Fibroblast of skin of scalp (primary cell): ENCODE measurements at regions not wholly inside any gene's neighbourhood (a gene's known extent, or its start where the extent isn't known, plus 50 kb on each side); places are given as distances from the start of the nearest gene placed in this dataset.
"Not testable (repeated sequence)": the region's sequence is repeated elsewhere in the genome, so short reads cannot be mapped to it uniquely, and the experiment has no call there.

Experiments
- DNase-seq: peaks from one replicate; pipeline ENCODE4 v3.0.0-alpha.2; 2013

- DNase-seq = peak; percentile 60
Observed at GRCh38 chr9:110027671-110028081, 180.3 kb downstream of the C9orf152 start.

DNA sequence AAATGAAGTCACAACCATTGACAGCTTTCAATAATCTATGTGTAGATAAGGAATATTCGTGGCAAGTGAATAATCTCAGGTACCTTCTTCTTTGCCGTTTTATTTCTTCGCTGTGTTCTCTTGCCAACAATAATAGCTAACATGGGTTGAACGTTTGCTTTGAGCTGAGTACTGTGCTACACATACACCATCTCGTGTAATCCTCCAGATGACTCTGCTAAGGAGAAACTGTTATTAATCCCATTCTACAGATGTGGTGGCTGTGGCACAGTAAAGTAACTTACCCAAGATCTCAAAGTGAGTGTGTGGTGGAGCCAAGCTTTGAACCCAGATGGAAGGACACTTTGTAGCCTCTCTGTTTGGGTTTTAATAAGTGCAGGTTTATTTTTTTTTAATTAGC is 179.7 kb downstream of the C9orf152 start:
- no peak for DNase-seq

DNA sequence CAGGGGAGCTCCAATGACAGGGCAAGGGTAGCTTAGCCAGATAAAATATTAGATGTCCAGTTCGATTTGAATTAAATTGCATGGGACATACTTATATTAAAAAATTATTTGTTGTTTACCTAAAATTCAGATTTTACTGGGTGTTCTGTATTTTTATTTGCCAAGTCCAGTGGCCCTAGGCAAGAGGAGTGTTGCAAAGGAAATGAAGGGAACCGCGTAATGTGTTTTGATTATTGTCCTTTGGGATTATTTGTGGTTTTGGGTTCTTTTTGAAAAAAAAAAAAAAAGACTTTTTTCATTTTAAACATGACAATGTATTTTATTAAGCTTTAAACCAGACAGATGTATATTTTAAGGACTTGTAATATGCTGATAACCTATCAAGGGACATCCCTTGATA is 179.3 kb downstream of the C9orf152 start:
- DNase-seq = no peak

DNA sequence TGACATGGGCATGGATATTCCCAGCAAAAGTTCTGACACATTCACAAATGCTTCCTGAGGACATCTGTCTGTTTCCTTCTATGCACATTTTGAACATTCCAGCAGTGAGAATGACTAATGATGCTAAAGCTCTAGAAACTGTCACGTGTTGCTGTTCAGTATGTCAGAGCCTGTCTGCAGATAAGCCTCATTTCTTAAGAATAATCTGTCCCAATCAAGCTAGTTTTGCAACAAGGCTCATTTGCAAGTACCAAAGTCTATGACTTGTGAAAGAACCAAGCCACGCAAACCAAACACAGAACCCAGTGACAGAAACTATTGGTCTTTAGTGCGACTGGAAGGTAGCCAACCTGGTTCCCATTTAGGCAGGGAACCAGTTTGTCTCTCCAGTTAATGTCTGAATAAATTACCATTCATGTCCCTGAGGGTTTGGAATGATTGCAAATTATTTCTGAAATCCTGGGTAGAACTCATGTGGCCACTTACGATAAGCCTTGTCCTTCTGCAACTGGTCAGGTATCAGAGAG is 178.5 kb downstream of the C9orf152 start:
- DNase-seq = peak; percentile 90

- no peak for DNase-seq
Observed at GRCh38 chr9:110029956-110030480, 177.9 kb downstream of the C9orf152 start.

DNA sequence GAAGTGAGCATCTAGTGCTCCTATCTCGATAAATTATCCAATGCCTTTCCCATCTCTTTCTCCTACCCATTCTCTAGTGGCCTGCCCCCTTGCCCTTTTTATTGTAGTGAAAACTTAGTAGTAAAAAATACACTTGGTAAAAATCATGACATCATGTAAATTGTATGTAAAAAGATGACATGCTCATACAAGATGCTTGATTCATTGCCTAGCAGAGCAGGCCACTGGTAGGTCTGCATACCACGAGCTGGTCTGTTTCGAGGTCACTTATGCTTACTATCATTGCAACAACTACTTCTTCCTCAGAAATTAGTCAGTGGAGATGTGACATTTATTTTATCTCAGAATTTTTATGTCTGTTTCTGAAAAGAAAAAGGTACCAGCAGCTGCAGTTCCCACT is 177.3 kb downstream of the C9orf152 start:
- peak; percentile 88 for DNase-seq

DNA sequence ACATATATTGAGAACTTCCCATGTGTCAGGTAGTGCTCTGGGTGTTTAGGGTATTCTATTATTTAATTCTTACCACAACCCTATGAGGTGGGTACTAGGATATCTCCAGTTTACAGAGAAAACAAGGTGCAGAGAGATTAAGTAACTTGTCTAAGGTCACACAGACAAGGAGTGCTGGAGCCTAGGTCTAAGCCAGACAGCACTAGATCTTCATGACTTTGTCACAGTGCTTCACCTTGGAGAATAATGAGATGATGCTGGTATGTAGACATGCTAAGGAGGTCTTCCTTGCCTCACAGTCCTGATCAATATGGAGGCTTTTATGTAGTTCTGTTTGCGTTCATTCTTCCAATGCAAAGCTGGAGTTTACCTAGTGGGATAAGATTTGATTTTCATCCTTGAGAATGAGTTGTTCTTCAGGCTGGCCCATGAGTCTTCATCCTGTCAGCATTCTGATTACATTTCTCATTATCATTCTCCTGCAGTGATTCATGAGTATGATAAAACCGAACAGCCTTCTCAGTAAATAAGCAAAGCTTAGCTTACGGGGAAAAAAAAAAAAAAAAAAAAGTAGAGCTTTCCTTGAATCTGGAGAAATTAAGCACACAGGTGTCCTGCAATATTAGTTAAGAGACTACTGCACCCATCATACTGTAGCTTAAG is 176.3 kb downstream of the C9orf152 start:
- DNase-seq = peak; percentile 81

GRCh38 chr9:110032532-110032931 is 175.4 kb downstream of the C9orf152 start:
- not testable (repeated sequence) for DNase-seq

- DNase-seq = no peak
Observed at GRCh38 chr9:110033869-110034268, 174.1 kb downstream of the C9orf152 start.

- DNase-seq = no peak
Observed at GRCh38 chr9:110036286-110036685, 171.7 kb downstream of the C9orf152 start.

GRCh38 chr9:110040788-110041187 is 167.2 kb downstream of the C9orf152 start:
- DNase-seq = peak; percentile 83

- no peak for DNase-seq
Observed at GRCh38 chr9:110041452-110041851, 166.5 kb downstream of the C9orf152 start.

DNA sequence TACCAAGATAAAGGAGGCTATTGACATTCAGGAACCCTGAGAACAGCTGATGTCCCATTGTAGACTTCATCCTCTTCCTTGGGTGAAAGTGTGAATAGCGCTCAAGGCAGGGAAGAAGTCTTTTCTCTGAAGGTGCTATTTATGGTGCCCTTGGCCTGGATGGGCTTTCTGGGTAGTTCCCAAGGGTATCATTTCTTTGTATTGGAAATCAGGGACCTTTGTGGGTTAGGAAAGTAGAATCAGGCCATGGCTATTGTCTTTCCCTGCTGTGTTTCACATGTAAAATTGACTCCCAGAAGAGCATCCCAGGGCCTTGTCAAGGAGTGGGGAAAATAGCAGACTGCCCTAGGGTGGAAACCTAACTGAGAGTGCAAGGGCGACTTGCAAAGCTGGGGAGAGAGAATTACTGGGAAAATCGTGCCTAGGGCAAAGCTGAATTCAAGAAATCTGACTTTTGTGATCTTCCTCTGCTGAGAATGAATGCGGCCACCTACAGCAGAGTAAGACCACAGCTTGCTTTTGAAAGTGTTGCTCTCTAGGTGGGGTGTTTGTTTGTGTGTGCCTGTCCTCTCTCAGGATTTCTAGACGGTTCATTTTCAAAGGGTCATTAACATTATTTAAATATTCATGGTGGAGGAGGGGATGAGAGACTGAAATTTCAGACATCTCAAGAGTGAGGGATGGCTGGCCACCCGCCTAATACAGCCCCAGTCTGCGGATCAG is 160.6 kb downstream of the C9orf152 start:
- DNase-seq = no peak

DNA sequence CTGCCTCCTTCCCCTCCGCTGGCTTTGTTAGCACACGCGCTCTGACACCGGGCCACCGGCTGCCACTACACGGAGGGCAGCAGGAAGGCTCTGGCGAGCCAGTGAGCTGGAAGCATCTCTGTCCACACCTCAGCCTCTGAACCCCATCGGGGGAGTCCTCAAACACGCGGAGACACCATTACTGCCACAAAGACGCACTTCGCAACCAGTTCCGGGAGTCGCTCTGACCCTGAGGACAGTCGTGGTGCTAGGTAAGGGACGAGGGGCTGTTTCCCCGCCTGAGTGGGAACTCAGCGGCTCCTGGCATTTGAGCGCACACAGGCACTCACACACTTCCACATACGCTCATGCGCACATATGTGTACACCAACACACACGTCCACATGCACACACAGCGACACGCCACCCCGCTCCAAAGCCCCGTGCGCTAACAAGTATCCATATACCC is 160.0 kb downstream of the C9orf152 start:
- DNase-seq = no peak

DNA sequence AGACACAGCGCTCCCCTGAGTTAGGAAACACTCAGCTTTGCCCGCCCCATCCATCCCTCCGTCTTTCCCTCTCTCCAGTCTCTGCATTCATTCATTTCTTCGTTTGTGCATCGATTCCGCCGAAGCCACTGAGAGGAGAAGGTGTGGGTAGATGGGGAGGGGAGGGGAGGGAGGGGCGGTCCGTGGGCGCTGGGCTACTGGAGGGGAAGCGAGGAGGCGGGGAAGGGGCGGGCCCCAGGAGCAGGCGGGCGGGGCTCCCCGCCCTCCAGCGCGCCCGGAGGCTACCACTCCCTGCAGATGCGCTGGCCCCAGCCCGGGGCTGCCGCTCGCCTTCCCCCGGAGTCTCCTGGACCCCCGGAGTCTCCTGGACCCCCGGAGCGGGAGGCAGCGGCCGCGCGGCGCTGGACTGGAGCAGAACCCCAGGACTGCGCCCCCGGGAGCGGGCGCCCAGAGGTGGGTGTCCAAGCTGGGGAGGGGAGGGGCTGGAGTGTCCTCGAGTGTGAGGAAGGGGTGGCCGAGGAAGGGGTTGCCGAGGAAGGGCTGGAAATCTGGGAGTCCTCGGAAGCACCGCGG is 159.5 kb downstream of the C9orf152 start:
- DNase-seq = peak; percentile 81

DNA sequence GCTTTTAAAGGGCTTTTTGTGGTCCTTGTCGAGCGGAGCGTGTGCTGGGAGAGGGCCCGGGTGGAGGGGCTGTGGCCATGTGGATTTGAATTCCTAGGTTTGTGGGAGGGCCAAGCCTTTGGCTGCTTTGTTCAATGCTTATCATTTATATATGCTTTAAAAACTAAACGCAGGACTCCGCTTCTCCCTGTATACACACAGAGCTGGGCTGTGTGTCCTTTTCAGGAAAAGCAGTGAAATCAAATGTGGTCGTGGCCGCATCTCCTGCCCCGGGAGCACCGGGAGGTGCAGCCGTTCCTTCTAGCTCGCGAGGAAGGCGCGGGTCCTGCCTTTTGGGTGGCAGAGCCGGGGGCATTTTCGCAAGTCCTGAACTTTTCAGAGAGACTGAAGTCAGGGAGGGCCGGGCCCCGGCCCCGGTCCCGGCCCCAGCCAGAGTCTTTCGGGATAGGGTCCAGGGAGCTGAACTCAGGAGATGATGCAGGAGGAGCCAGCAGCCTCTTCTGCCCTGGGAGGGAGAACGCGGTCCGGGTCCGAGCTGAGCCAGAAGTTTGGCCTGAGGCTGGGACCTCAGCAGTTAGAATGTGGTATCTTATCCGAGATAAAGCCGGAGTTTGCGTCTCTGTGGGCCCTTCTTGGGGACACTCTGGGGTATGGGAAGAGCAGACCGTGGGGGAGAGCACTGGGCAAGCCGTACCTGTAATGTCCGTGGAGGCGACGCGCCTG is 158.8 kb downstream of the C9orf152 start:
- DNase-seq = no peak

DNA sequence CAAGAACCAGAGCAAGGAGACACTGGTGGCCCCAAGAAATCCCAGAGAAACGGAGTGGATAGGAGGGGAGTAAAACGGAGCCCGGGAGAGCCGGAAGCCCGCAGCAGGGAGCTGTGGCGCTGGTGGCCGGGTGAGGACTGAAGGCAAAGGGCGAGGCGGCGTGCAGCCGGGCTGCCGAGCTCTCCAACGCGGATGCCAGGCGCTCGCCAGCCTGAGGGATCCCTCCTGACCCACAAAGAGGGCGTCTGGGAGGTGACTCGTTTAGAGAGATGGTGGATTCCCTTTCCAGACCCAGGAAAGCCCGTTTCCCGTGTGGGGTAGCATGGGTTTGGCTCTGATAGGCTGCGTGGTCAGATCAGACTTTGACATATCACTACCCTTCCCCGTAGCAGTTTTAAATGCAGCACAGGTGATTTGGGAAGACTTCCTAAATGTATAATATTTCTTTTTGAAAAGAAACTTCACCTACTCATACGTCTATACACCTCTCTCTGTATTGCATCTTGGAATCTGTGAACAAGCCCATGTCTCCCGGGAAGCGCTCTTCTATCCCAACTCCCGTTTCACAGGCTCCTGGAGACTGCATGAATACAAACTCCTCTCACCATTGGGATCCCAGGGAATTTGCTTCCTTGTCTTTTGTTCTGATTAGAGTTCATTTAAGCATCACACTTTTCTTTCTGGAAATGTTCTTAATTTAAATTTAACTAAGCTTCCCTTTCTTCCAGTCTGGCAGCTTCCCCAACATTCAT is 158.1 kb downstream of the C9orf152 start:
- no peak for DNase-seq

- peak; percentile 96 for DNase-seq
Observed at GRCh38 chr9:110050925-110051355, 157.0 kb downstream of the C9orf152 start.

GRCh38 chr9:110056062-110056461 is 151.9 kb downstream of the C9orf152 start:
- DNase-seq = no peak

GRCh38 chr9:110058304-110058953 is 149.5 kb downstream of the C9orf152 start:
- peak; percentile 54 for DNase-seq

DNA sequence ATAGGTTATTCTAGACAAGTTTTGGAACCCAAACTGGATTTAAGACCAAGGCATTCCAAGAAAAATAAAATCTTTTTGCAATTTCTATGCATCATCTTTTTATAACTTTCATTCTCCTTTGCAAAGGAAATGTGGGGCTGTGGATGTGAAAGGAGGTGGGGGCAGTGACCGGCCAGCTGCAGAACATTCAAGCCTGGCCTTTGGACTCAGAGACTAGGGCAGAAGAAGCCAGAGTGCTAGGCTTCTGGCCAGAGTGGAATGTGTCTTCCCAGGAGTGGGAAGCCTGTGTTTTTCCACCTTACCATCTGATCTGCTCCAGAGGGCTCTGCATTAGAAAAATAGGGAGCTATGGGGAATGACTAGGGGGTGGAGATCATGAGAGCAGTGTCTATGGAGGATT is 148.5 kb downstream of the C9orf152 start:
- DNase-seq = no peak
